ENCODE measurements at regions not wholly inside any gene's neighbourhood (a gene's known extent, or its start where the extent isn't known, plus 50 kb on each side); places are given as distances from the start of the nearest gene placed in this dataset.

DNA sequence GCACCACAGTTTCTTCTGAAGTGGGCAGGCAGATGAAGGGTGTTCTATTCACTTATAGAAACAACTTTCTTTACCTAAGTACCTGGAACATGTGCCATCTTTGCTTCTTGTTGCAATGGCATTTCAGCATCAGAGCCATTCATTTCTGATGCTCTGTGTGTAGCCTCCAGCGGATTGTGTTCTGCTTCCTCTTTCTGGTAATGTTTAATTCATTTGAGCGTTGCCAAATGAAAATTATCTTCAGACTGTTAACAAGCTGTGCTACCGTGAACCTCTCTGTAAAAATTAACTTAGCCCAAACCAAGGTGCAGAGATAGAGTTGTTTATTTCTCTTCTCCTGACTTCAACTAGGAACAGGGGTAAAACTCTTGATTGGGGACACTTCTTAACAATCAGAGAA lies 302.0 kb downstream of the EDEM1 start:
- Histone ChIP-seq H3K4me3 (ENCODE audit: low read depth, low read length, poor library complexity, severe bottlenecking) (no peak overlapping the region), H2AFZ (ENCODE audit: low read length) (no peak overlapping the region)

DNA sequence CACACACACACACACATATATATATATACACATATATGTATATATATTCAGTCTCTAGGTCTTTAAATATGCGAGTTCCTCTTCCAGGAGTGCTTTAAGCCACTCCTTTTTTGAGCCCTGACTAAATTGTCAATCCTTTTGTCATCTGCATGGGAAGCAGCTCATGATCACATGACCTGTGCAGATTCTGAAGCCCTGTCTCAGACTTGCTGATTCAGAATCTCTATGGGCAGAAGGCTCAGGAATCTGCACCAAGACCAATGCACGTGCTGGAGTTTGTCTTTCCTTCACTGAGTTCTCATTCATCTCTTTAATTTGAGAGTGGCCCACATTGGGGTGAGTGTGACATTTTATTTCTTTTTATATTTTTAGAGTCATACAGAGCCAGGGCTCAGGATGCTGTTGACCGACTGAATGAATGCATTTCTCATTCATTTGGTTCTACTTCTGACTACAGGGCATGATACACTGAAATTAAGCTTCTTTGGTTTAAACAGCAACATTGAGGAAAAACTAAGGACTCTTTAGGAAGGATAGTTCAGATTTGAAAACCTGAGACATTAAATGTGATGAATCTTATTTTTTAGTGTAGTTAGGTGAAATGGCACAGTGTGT lies 307.5 kb downstream of the EDEM1 start:
- Histone ChIP-seq H3K27ac (ENCODE audit: low read depth, low read length, poor library complexity, severe bottlenecking) (no peak overlapping the region), H2AFZ (ENCODE audit: low read length) (no peak overlapping the region), H3K4me2 (ENCODE audit: low read length) (no peak overlapping the region), H3K9me3 (ENCODE audit: low read length) (no peaks in the 10 kb centered on the region), H4K20me1 (ENCODE audit: insufficient read depth, low read length) (no peaks in the 10 kb centered on the region), H3K36me3 (ENCODE audit: insufficient read depth, low read length) (no peaks in the 10 kb centered on the region), H3K79me2 (ENCODE audit: insufficient read depth, low read depth, low read length) (no peaks in the 10 kb centered on the region), H3K9me2 (ENCODE audit: insufficient read depth, low read length) (no peaks in the 10 kb centered on the region), H3K4me3 (ENCODE audit: low read depth, low read length, poor library complexity, severe bottlenecking) (no peak overlapping the region), H3K4me1 (ENCODE audit: insufficient read depth, low read length, poor library complexity, severe bottlenecking) (peaks cover 10% of the 10 kb centered on the region)
- intact Hi-C loops (cut with micrococcal nuclease; ENCODE audit: unreplicated experiment), result no loop called here
- TF ChIP-seq, protein P1, sequence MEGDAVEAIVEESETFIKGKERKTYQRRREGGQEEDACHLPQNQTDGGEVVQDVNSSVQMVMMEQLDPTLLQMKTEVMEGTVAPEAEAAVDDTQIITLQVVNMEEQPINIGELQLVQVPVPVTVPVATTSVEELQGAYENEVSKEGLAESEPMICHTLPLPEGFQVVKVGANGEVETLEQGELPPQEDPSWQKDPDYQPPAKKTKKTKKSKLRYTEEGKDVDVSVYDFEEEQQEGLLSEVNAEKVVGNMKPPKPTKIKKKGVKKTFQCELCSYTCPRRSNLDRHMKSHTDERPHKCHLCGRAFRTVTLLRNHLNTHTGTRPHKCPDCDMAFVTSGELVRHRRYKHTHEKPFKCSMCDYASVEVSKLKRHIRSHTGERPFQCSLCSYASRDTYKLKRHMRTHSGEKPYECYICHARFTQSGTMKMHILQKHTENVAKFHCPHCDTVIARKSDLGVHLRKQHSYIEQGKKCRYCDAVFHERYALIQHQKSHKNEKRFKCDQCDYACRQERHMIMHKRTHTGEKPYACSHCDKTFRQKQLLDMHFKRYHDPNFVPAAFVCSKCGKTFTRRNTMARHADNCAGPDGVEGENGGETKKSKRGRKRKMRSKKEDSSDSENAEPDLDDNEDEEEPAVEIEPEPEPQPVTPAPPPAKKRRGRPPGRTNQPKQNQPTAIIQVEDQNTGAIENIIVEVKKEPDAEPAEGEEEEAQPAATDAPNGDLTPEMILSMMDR (conservative IDR thresholded peaks at IDR 0.05; ENCODE audit: low read length), result no peak
- TF ChIP-seq EZH2phosphoT487 (IDR thresholded peaks at IDR 0.05; ENCODE audit: borderline replicate concordance, low read depth, low read length), result no peak
- no TSS peak for BruUV-seq (replicated peaks)
- CTCF ChIA-PET (ENCODE audit: unreplicated experiment), result no interaction called here
- DNase-seq (ENCODE audit: low spot score), result no peak
- POLR2A ChIA-PET, result interaction anchor here (0.6 kb wide), 1 partner anchor 292 kb away, joined by 3 read pairs; no protein-coding TSS in a partner anchor

More for the DNA sequence above, 302.0 kb downstream of the EDEM1 start:
- no peaks in the 10 kb centered on the region for H3K4me1 ChIP-seq (ENCODE audit: insufficient read depth, low read length, poor library complexity, severe bottlenecking)
- no peaks in the 10 kb centered on the region for H3K79me2 ChIP-seq (ENCODE audit: insufficient read depth, low read depth, low read length)
- H3K27ac ChIP-seq (ENCODE audit: low read depth, low read length, poor library complexity, severe bottlenecking), result no peak overlapping the region
- intact Hi-C loops (cut with micrococcal nuclease; ENCODE audit: unreplicated experiment), result no loop called here
- TF ChIP-seq, protein P1 (conservative IDR thresholded peaks at IDR 0.05; ENCODE audit: low read length), result no peak
- no peak for TF ChIP-seq EZH2phosphoT487 (IDR thresholded peaks at IDR 0.05; ENCODE audit: borderline replicate concordance, low read depth, low read length)
- POLR2A ChIA-PET, result no interaction called here
- DNase-seq (ENCODE audit: low spot score), result no peak
- H3K4me2 ChIP-seq (ENCODE audit: low read length), result no peak overlapping the region
- H3K9me3 ChIP-seq (ENCODE audit: low read length), result no peaks in the 10 kb centered on the region
- CTCF ChIA-PET (ENCODE audit: unreplicated experiment), result no interaction called here
- H3K36me3 ChIP-seq (ENCODE audit: insufficient read depth, low read length), result no peaks in the 10 kb centered on the region
- H3K9me2 ChIP-seq (ENCODE audit: insufficient read depth, low read length), result no peaks in the 10 kb centered on the region
- H4K20me1 ChIP-seq (ENCODE audit: insufficient read depth, low read length), result no peaks in the 10 kb centered on the region
- BruUV-seq (replicated peaks), result no TSS peak

DNA sequence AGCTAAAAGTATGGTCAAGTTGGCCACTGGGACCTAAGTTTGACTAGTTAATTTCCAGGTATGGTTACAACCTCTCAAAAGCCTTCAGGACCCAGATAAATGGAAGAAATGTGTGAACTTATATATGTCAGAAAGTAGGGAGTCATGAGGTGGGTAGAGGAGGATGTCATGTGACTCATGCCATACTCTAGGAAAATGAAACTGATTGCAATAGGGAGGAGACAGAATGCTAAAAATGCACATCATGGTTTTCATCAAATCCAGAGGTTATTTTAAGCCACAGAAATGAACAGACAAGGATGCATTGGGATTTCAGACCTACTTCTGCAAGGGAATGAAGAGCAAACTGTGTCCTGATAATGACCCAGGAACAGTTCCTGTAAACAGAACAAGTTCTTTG lies 310.0 kb downstream of the EDEM1 start:
- Histone ChIP-seq H3K36me3 (ENCODE audit: insufficient read depth, low read length) (no peaks in the 10 kb centered on the region), H4K20me1 (ENCODE audit: insufficient read depth, low read length) (no peaks in the 10 kb centered on the region), H3K4me1 (ENCODE audit: insufficient read depth, low read length, poor library complexity, severe bottlenecking) (peaks cover 10% of the 10 kb centered on the region), H3K4me2 (ENCODE audit: low read length) (no peak overlapping the region), H3K9me3 (ENCODE audit: low read length) (no peaks in the 10 kb centered on the region), H3K27ac (ENCODE audit: low read depth, low read length, poor library complexity, severe bottlenecking) (no peak overlapping the region), H3K9me2 (ENCODE audit: insufficient read depth, low read length) (no peaks in the 10 kb centered on the region), H3K4me3 (ENCODE audit: low read depth, low read length, poor library complexity, severe bottlenecking) (no peak overlapping the region), H3K79me2 (ENCODE audit: insufficient read depth, low read depth, low read length) (no peaks in the 10 kb centered on the region), H2AFZ (ENCODE audit: low read length) (no peak overlapping the region)
- CTCF ChIA-PET (ENCODE audit: unreplicated experiment), result no interaction called here
- no TSS peak for BruUV-seq (replicated peaks)
- no peak for DNase-seq (ENCODE audit: low spot score)
- POLR2A ChIA-PET, result interaction anchor here (0.6 kb wide), 1 partner anchor 44 kb away, joined by 4 read pairs; no protein-coding TSS in a partner anchor
- intact Hi-C loops (cut with micrococcal nuclease; ENCODE audit: unreplicated experiment), result no loop called here
- no peak for TF ChIP-seq EZH2phosphoT487 (IDR thresholded peaks at IDR 0.05; ENCODE audit: borderline replicate concordance, low read depth, low read length)
- TF ChIP-seq, protein P1 (conservative IDR thresholded peaks at IDR 0.05; ENCODE audit: low read length), result no peak

All from OCI-LY7 (cell line).